A549 (cell line): ENCODE measurements at regions not wholly inside any gene's neighbourhood (a gene's known extent, or its start where the extent isn't known, plus 50 kb on each side); places are given as distances from the start of the nearest gene placed in this dataset.
"Not testable (repeated sequence)": the region's sequence is repeated elsewhere in the genome, so short reads cannot be mapped to it uniquely, and the experiment has no call there.

Experiments used
- ATAC-seq, 2 experiments: fragments of 200-7000 bp in 1 of 2; fragments of >200 bp in 1 of 2; cut with Nextera tagmentation in 1 of 2; cut with Tn5 transposase in 1 of 2; 3 replicates each; pipeline versions ENCODE4 v1.8.0 to v1.9.1; 2018 to 2020; ENCODE audit warnings: mild to moderate bottlenecking in 1 of 2, moderate library complexity in 1 of 2
- CTCF ChIA-PET: fragments of 300-600 bp; sonication (Branson Sonifier 250); formaldehyde crosslinking; extraction: SDS; loops from one replicate; lab custom pipeline; 2021; ENCODE audit warnings: antibody characterized with exemption, inconsistent platforms; lab: Yijun Ruan, JAX
- POLR2A ChIA-PET: fragments of 350-600 bp; formaldehyde crosslinking; extraction: SDS; loops from one replicate; lab custom pipeline; 2021; ENCODE audit warnings: antibody characterized with exemption, inconsistent platforms; lab: Yijun Ruan, JAX
- DNase-seq, 2 experiments: peaks; one replicate each; pipeline versions ENCODE4 v3.0.0 to v3.0.0-alpha.2; 2011 to 2016; ENCODE audit warnings: low read depth in 1 of 2, low spot score in 1 of 2
- FAIRE-seq: peaks from 2 replicates; lab custom pipeline; 2011; peaks lifted over from hg19 to GRCh38; lab: Jason Lieb, UNC
- H3K27ac ChIP-seq, 2 experiments: fragments of >200 bp; sonication (Bioruptor Twin); formaldehyde crosslinking; 3 replicates each; pipeline ENCODE4 v1.5.1; 2016 to 2017
- H3K4me1 ChIP-seq: fragments of >200 bp; sonication (Bioruptor Twin); formaldehyde crosslinking; 3 replicates; pipeline ENCODE4 v1.6.1; 2016
- H3K4me2 ChIP-seq: fragments of >200 bp; sonication (Bioruptor Twin); formaldehyde crosslinking; 3 replicates; pipeline ENCODE4 v1.6.1; 2016
- H3K4me3 ChIP-seq: fragments of >200 bp; sonication (Bioruptor Twin); formaldehyde crosslinking; 3 replicates; pipeline ENCODE4 v1.5.1; 2016
- H3K9me3 ChIP-seq: fragments of >200 bp; sonication (Bioruptor Twin); formaldehyde crosslinking; 3 replicates; pipeline ENCODE4 v1.6.1; 2016
- ATOH8 ChIP-seq: fragments of 250-450 bp; sonication (Bioruptor Pico); IDR thresholded peaks from 2 replicates; pipeline ENCODE4 v1.5.0; 2020; ENCODE audit warnings: low read depth, mild to moderate bottlenecking, moderate library complexity
- CBX2 ChIP-seq: fragments of 200-600 bp; sonication (generic); IDR thresholded peaks from 2 replicates; pipeline ENCODE4 v1.6.1; 2016; ENCODE audit warnings: low read depth, mild to moderate bottlenecking, borderline replicate concordance
- CBX8 ChIP-seq: fragments of 200-600 bp; sonication (generic); IDR thresholded peaks from 2 replicates; pipeline ENCODE4 v1.6.1; 2016
- CEBPB ChIP-seq, 2 experiments: fragments of >200 bp in 1 of 2; sonication (Bioruptor Twin) in 1 of 2; formaldehyde crosslinking in 1 of 2; IDR thresholded peaks; 2 replicates each; pipeline ENCODE4 v1.6.1; 2012 to 2016
- CHD2 ChIP-seq: fragments of 150-350 bp; IDR thresholded peaks from 2 replicates; pipeline ENCODE4 v1.6.1; 2014; ENCODE audit warnings: low read length; ENCODE audit not compliant: partially characterized antibody
- E2F6 ChIP-seq: IDR thresholded peaks from 2 replicates; pipeline ENCODE4 v1.6.1; 2012; ENCODE audit warnings: low read depth, borderline replicate concordance
- EHF ChIP-seq: fragments of 250-450 bp; sonication (Bioruptor Pico); IDR thresholded peaks from 2 replicates; pipeline ENCODE4 v1.5.0; 2020; ENCODE audit warnings: mild to moderate bottlenecking
- FOSB ChIP-seq: fragments of 250-450 bp; sonication (Bioruptor Pico); IDR thresholded peaks from 2 replicates; pipeline ENCODE4 v1.5.0; 2020; ENCODE audit warnings: mild to moderate bottlenecking, moderate library complexity
- FOSL2 ChIP-seq, 2 experiments: fragments of 450-650 bp in 1 of 2; fragments of >200 bp in 1 of 2; sonication (Bioruptor Twin) in 1 of 2; formaldehyde crosslinking; IDR thresholded peaks; 2 replicates each; pipeline versions ENCODE4 v1.5.0 to v1.6.1; 2016 to 2020; ENCODE audit warnings: mild to moderate bottlenecking in 1 of 2, moderate library complexity in 1 of 2
- HDAC2 ChIP-seq: fragments of 200-600 bp; sonication (generic); IDR thresholded peaks from 2 replicates; pipeline ENCODE4 v1.6.1; 2016
- HES2 ChIP-seq: fragments of >200 bp; sonication (Bioruptor Twin); formaldehyde crosslinking; IDR thresholded peaks from 2 replicates; pipeline ENCODE4 v1.6.1; 2016
- HEYL ChIP-seq: fragments of 250-450 bp; sonication (Bioruptor Pico); IDR thresholded peaks from 2 replicates; pipeline ENCODE4 v1.8.0; 2021; ENCODE audit warnings: mild to moderate bottlenecking, moderate library complexity
- HMGXB4 ChIP-seq: fragments of 250-450 bp; sonication (Bioruptor Pico); IDR thresholded peaks from 2 replicates; pipeline ENCODE4 v1.5.0; 2021; ENCODE audit warnings: mild to moderate bottlenecking, moderate library complexity, borderline replicate concordance
- HOXA7 ChIP-seq: fragments of 250-450 bp; sonication (Bioruptor Pico); IDR thresholded peaks from 2 replicates; pipeline ENCODE4 v1.5.0; 2020; ENCODE audit warnings: mild to moderate bottlenecking, moderate library complexity
- HOXB5 ChIP-seq: fragments of 250-450 bp; sonication (Bioruptor Pico); IDR thresholded peaks from 2 replicates; pipeline ENCODE4 v1.5.0; 2020; ENCODE audit warnings: mild to moderate bottlenecking, moderate library complexity
- KDM1A ChIP-seq: fragments of 200-600 bp; sonication (generic); IDR thresholded peaks from 2 replicates; pipeline ENCODE4 v1.6.1; 2016; ENCODE audit warnings: low read depth, mild to moderate bottlenecking
- KDM5A ChIP-seq: fragments of 200-600 bp; sonication (generic); IDR thresholded peaks from 2 replicates; pipeline ENCODE4 v1.6.1; 2016; ENCODE audit warnings: antibody characterized with exemption, mild to moderate bottlenecking
- MAX ChIP-seq: IDR thresholded peaks from 2 replicates; pipeline ENCODE4 v1.6.1; 2012
- MYC ChIP-seq: IDR thresholded peaks from 2 replicates; pipeline ENCODE4 v1.6.1; 2012; ENCODE audit warnings: mild to moderate bottlenecking, inconsistent platforms, low read length, improper control_type of control experiment, borderline replicate concordance
- PHF8 ChIP-seq: fragments of 200-600 bp; sonication (generic); IDR thresholded peaks from 2 replicates; pipeline ENCODE4 v1.6.1; 2016; ENCODE audit warnings: low read depth, mild to moderate bottlenecking, antibody characterized with exemption, moderate library complexity, borderline replicate concordance
- RARB ChIP-seq: fragments of 250-450 bp; sonication (Bioruptor Pico); IDR thresholded peaks from 2 replicates; pipeline ENCODE4 v1.8.0; 2021; ENCODE audit warnings: mild to moderate bottlenecking, moderate library complexity
- ZC3H11A ChIP-seq: fragments of 450-650 bp; IDR thresholded peaks from 2 replicates; pipeline ENCODE4 v1.6.1; 2014; ENCODE audit warnings: antibody characterized with exemption, mild to moderate bottlenecking
- ZNF302 ChIP-seq: fragments of 250-450 bp; sonication (Bioruptor Pico); IDR thresholded peaks from 2 replicates; pipeline ENCODE4 v1.9.0; 2021; ENCODE audit warnings: inconsistent platforms, mild to moderate bottlenecking, moderate library complexity
- whole genome bisulfite sequencing: methylation state at CpG from one replicate; pipeline ENCODE4 v1.1.6; 2017; ENCODE audit errors: missing lambda C conversion rate; 5-methylcytosine and 5-hydroxymethylcytosine counted together

- no peak for TF ChIP-seq ZNF302 (CRISPR knock-in tag)
- no peak for TF ChIP-seq FOSL2 (IDR thresholded peaks at IDR 0.05)
- no peak for TF ChIP-seq FOSL2 (CRISPR knock-in tag; IDR thresholded peaks at IDR 0.05)
- TF ChIP-seq HDAC2: no peak
- H3K4me1 ChIP-seq: no peaks in the 10 kb centered on the region
- ATAC-seq (no peak), DNase-seq (no peak), FAIRE-seq (no peak)
- no peaks in the 10 kb centered on the region for H3K9me3 ChIP-seq
- no peak overlapping the region for H3K4me3 ChIP-seq
- ChIA-PET CTCF (interaction anchor here (1.2 to 1.6 kb wide), 2 partner anchors 16 to 36 kb away, joined by 3 read pairs; no protein-coding TSS in a partner anchor), POLR2A (no interaction called here)
- WGBS: 7% methylated on average over 4 of the region's 4 CpGs
- no peak overlapping the region for H3K27ac ChIP-seq
- H3K4me2 ChIP-seq: no peak overlapping the region
These were observed 94.0 kb upstream of the HS3ST2 start for GRCh38 chr16:22719945-22720344.

- 6% methylated on average over 8 of the region's 8 CpGs for WGBS
- DNase-seq (no peak), FAIRE-seq (no peak), ATAC-seq (peak in 1 of 2 experiments; percentile 13; a peak in 1 of 6 replicates)
- Histone ChIP-seq H3K4me1 (no peaks in the 10 kb centered on the region), H3K27ac (no peak overlapping the region), H3K4me3 (no peak overlapping the region), H3K4me2 (no peak overlapping the region), H3K9me3 (no peaks in the 10 kb centered on the region)
- ChIA-PET CTCF (interaction anchor here (1.6 kb wide), 1 partner anchor 37 kb away, joined by 3 read pairs; no protein-coding TSS in a partner anchor), POLR2A (no interaction called here)
- TF ChIP-seq HMGXB4 (CRISPR knock-in tag) (no peak), PHF8 (no peak), HOXA7 (CRISPR knock-in tag) (no peak), KDM5A (no peak), HES2 (no peak), RARB (CRISPR knock-in tag) (no peak), MYC (no peak), CBX2 (no peak), CHD2 (no peak), EHF (no peak), E2F6 (no peak), ZC3H11A (no peak), KDM1A (no peak), CBX8 (no peak), HOXB5 (CRISPR knock-in tag) (no peak), ATOH8 (CRISPR knock-in tag) (no peak), HEYL (CRISPR knock-in tag) (no peak), FOSB (no peak), CEBPB (IDR thresholded peaks at IDR 0.05) (no peak), MAX (no peak)
These were observed 92.4 kb upstream of the HS3ST2 start for GRCh38 chr16:22721511-22722100.

- H3K4me1 ChIP-seq, FAIRE-seq, H3K27ac ChIP-seq, ATAC-seq, H3K4me2 ChIP-seq, DNase-seq, H3K9me3 ChIP-seq, H3K4me3 ChIP-seq, POLR2A ChIA-PET: not testable (repeated sequence)
- WGBS: 60% methylated on average over 20 of the region's 48 CpGs
- CTCF ChIA-PET: interaction anchor here (0.7 kb wide), 1 partner anchor 12 kb away, joined by 3 read pairs; no protein-coding TSS in a partner anchor
These were observed 91.1 kb upstream of the HS3ST2 start for GRCh38 chr16:22722551-22723541.
